ENCODE measurements at regions not wholly inside any gene's neighbourhood (a gene's known extent, or its start where the extent isn't known, plus 50 kb on each side); places are given as distances from the start of the nearest gene placed in this dataset.

DNA sequence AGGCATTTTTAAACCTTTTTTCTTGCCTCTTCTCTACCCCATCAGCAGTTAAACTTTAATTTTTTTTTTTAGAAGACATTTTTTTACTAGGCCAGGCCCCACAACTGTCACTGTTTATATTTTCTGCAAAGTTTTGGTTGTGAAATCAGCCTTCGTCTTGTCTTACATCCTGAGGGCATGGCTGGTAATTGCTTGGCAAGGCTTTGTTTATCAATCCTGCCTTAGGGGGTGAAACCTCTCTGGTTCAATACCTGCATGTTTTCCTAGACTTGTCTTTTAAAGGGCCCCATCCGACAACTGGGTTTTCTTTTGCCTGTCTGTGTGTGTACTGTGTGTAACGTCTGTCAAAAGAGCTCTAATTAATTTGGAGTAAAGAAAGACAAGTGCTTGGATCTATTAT is 330.0 kb upstream of the CWC22 start:
- no peak for TF ChIP-seq POLR2A (IDR thresholded peaks at IDR 0.05; ENCODE audit: low read depth, low read length)
- no peak for TF ChIP-seq TAF1 (IDR thresholded peaks at IDR 0.05; ENCODE audit: borderline replicate concordance, low read depth, low read length)
- no peak for TF ChIP-seq POLR2AphosphoS5 (IDR thresholded peaks at IDR 0.05; ENCODE audit: low read depth, low read length)
